Hepatocyte (in vitro differentiated cells): ENCODE measurements at regions not wholly inside any gene's neighbourhood (a gene's known extent, or its start where the extent isn't known, plus 50 kb on each side); places are given as distances from the start of the nearest gene placed in this dataset.

Source experiments
- DNase-seq: peaks from one replicate; pipeline ENCODE4 v3.0.0-alpha.2; 2016; ENCODE audit warnings: low spot score
- H2AFZ ChIP-seq: fragments of 200-600 bp; sonication (generic); 2 replicates; pipeline ENCODE4 v1.6.0; 2016; ENCODE audit warnings: antibody characterized with exemption, mild to moderate bottlenecking
- H3K27ac ChIP-seq: fragments of 200-600 bp; sonication (generic); 2 replicates; pipeline ENCODE4 v1.5.1; 2016; ENCODE audit warnings: mild to moderate bottlenecking
- H3K27me3 ChIP-seq: fragments of 200-600 bp; sonication (generic); 2 replicates; pipeline ENCODE4 v1.6.1; 2016
- H3K36me3 ChIP-seq: fragments of 200-600 bp; sonication (generic); replicated peaks from 2 replicates; pipeline ENCODE4 v1.5.1; 2016; ENCODE audit warnings: low read depth; ENCODE audit not compliant: insufficient read depth
- H3K4me1 ChIP-seq: fragments of 200-600 bp; sonication (generic); 2 replicates; pipeline ENCODE4 v1.5.1; 2016; ENCODE audit warnings: mild to moderate bottlenecking, moderate library complexity; ENCODE audit not compliant: insufficient read depth
- H3K4me2 ChIP-seq: fragments of 200-600 bp; sonication (generic); 2 replicates; pipeline ENCODE4 v1.6.0; 2016
- H3K4me3 ChIP-seq: fragments of 200-600 bp; sonication (generic); 2 replicates; pipeline ENCODE4 v1.5.1; 2016; ENCODE audit warnings: mild to moderate bottlenecking
- H3K79me2 ChIP-seq: fragments of 200-600 bp; sonication (generic); 2 replicates; pipeline ENCODE4 v1.6.0; 2017; ENCODE audit warnings: mild to moderate bottlenecking
- H3K9me2 ChIP-seq: fragments of 200-600 bp; sonication (generic); replicated peaks from 2 replicates; pipeline ENCODE4 v1.6.0; 2017; ENCODE audit warnings: mild to moderate bottlenecking; ENCODE audit not compliant: insufficient read depth
- H3K9me3 ChIP-seq: fragments of 200-600 bp; sonication (generic); 2 replicates; pipeline ENCODE4 v1.5.1; 2016; ENCODE audit warnings: low read depth, mild to moderate bottlenecking
- H4K20me1 ChIP-seq: fragments of 200-600 bp; sonication (generic); 2 replicates; pipeline ENCODE4 v1.6.0; 2016; ENCODE audit warnings: mild to moderate bottlenecking; ENCODE audit not compliant: insufficient read depth, poor library complexity, severe bottlenecking
- EZH2 ChIP-seq: fragments of 200-600 bp; sonication (generic); IDR thresholded peaks from 2 replicates; pipeline ENCODE4 v1.6.1; 2016; ENCODE audit warnings: antibody characterized with exemption, mild to moderate bottlenecking, borderline replicate concordance
- EZH2phosphoT487 ChIP-seq: fragments of 200-600 bp; sonication (generic); IDR thresholded peaks from one replicate; pipeline ENCODE4 v1.6.1; 2018; ENCODE audit warnings: antibody characterized with exemption, mild to moderate bottlenecking, low read depth, moderate library complexity; ENCODE audit not compliant: unreplicated experiment, severe bottlenecking
- WGBS: methylation state at CpG from one replicate; pipeline ENCODE4 v1.1.6; 2016; ENCODE audit warnings: low lambda C conversion rate; ENCODE audit errors: missing lambda C conversion rate; 5-methylcytosine and 5-hydroxymethylcytosine counted together
- TF ChIP-seq, protein P1 (sequence below): fragments of 200-600 bp; sonication (generic); IDR thresholded peaks from 2 replicates; pipeline ENCODE4 v1.5.1; 2016; ENCODE audit warnings: antibody characterized with exemption, mild to moderate bottlenecking; ENCODE audit not compliant: poor library complexity

- TF ChIP-seq, protein P1, sequence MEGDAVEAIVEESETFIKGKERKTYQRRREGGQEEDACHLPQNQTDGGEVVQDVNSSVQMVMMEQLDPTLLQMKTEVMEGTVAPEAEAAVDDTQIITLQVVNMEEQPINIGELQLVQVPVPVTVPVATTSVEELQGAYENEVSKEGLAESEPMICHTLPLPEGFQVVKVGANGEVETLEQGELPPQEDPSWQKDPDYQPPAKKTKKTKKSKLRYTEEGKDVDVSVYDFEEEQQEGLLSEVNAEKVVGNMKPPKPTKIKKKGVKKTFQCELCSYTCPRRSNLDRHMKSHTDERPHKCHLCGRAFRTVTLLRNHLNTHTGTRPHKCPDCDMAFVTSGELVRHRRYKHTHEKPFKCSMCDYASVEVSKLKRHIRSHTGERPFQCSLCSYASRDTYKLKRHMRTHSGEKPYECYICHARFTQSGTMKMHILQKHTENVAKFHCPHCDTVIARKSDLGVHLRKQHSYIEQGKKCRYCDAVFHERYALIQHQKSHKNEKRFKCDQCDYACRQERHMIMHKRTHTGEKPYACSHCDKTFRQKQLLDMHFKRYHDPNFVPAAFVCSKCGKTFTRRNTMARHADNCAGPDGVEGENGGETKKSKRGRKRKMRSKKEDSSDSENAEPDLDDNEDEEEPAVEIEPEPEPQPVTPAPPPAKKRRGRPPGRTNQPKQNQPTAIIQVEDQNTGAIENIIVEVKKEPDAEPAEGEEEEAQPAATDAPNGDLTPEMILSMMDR: no peak
- TF ChIP-seq EZH2: no peak
- TF ChIP-seq EZH2phosphoT487: no peak
- Histone ChIP-seq H3K4me3 (no peak overlapping the region), H3K79me2 (no peaks in the 10 kb centered on the region), H4K20me1 (no peaks in the 10 kb centered on the region), H3K4me2 (no peak overlapping the region), H3K27me3 (no peaks in the 10 kb centered on the region), H2AFZ (no peak overlapping the region), H3K27ac (no peak overlapping the region), H3K36me3 (no peaks in the 10 kb centered on the region), H3K9me2 (no peaks in the 10 kb centered on the region), H3K9me3 (no peaks in the 10 kb centered on the region), H3K4me1 (no peaks in the 10 kb centered on the region)
- DNase-seq: no peak
- 52% methylated on average over 1 of the region's 1 CpG for WGBS
Observed at GRCh38 chr15:35973029-35973428, 427.1 kb upstream of the DPH6 start.

- Histone ChIP-seq H3K4me2 (no peak overlapping the region), H3K4me3 (no peak overlapping the region), H3K27ac (no peak overlapping the region), H4K20me1 (no peaks in the 10 kb centered on the region), H2AFZ (no peak overlapping the region), H3K9me3 (no peaks in the 10 kb centered on the region), H3K4me1 (no peaks in the 10 kb centered on the region), H3K79me2 (no peaks in the 10 kb centered on the region), H3K9me2 (no peaks in the 10 kb centered on the region), H3K36me3 (no peaks in the 10 kb centered on the region), H3K27me3 (no peaks in the 10 kb centered on the region)
- no peak for DNase-seq
- no peak for TF ChIP-seq EZH2
- TF ChIP-seq, protein P1: no peak
- TF ChIP-seq EZH2phosphoT487: no peak
- 52% methylated on average over 3 of the region's 3 CpGs for WGBS
Observed at GRCh38 chr15:35974052-35974451, 428.1 kb upstream of the DPH6 start.

DNA sequence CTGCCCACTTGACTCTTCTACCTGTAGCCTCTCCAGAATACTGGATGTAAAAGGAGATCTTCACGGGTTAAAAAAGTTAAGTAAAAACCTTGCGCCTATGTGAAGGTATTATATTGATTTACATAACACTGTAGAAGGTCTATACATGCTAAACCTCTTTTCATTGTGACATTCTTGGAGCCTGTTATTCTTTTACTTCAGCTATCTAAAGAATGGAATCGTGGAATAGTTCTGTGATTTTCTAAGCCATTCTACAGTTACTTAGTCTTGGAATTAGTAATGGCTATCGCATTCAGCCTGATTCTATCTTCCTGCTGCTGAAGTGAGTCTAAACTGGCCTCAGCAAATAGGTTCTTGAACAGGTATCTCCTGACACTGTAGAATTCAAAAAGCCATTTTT lies 430.0 kb upstream of the DPH6 start:
- no peaks in the 10 kb centered on the region for H3K9me2 ChIP-seq
- no peaks in the 10 kb centered on the region for H3K36me3 ChIP-seq
- no peaks in the 10 kb centered on the region for H3K79me2 ChIP-seq
- TF ChIP-seq, protein P1: no peak
- TF ChIP-seq EZH2phosphoT487: no peak
- no peak for TF ChIP-seq EZH2
- H3K4me2 ChIP-seq: no peak overlapping the region
- H3K27ac ChIP-seq: no peak overlapping the region
- no peak overlapping the region for H3K4me3 ChIP-seq
- no peaks in the 10 kb centered on the region for H3K9me3 ChIP-seq
- WGBS: 92% methylated on average over 4 of the region's 4 CpGs
- H3K4me1 ChIP-seq: no peaks in the 10 kb centered on the region
- no peak for DNase-seq
- H3K27me3 ChIP-seq: no peaks in the 10 kb centered on the region
- H2AFZ ChIP-seq: no peak overlapping the region
- H4K20me1 ChIP-seq: no peaks in the 10 kb centered on the region

- no peak overlapping the region for H3K4me2 ChIP-seq
- no peak overlapping the region for H3K27ac ChIP-seq
- H3K4me3 ChIP-seq: no peak overlapping the region
- no peak for DNase-seq
- no peaks in the 10 kb centered on the region for H3K79me2 ChIP-seq
- WGBS: 36% methylated on average over 2 of the region's 2 CpGs
- H3K9me2 ChIP-seq: no peaks in the 10 kb centered on the region
- H4K20me1 ChIP-seq: no peaks in the 10 kb centered on the region
- TF ChIP-seq EZH2phosphoT487: no peak
- TF ChIP-seq EZH2: no peak
- TF ChIP-seq, protein P1: no peak
- no peaks in the 10 kb centered on the region for H3K36me3 ChIP-seq
- no peak overlapping the region for H2AFZ ChIP-seq
- H3K4me1 ChIP-seq: no peaks in the 10 kb centered on the region
- no peaks in the 10 kb centered on the region for H3K27me3 ChIP-seq
- no peaks in the 10 kb centered on the region for H3K9me3 ChIP-seq
Observed at GRCh38 chr15:35979608-35980007, 433.6 kb upstream of the DPH6 start.
